C4-2B (cell line): ENCODE measurements at regions not wholly inside any gene's neighbourhood (a gene's known extent, or its start where the extent isn't known, plus 50 kb on each side); places are given as distances from the start of the nearest gene placed in this dataset.

Experiments used
- H3K27ac ChIP-seq: fragments of 450-650 bp; 2 replicates; pipeline ENCODE4 v1.5.1; 2017
- ZFX ChIP-seq: fragments of 450-650 bp; IDR thresholded peaks from 2 replicates; pipeline ENCODE4 v1.6.1; 2017
- TF ChIP-seq, protein P1 (sequence below): fragments of 450-650 bp; conservative IDR thresholded peaks from 2 replicates; pipeline ENCODE4 v1.5.1; 2017; ENCODE audit warnings: mild to moderate bottlenecking

DNA sequence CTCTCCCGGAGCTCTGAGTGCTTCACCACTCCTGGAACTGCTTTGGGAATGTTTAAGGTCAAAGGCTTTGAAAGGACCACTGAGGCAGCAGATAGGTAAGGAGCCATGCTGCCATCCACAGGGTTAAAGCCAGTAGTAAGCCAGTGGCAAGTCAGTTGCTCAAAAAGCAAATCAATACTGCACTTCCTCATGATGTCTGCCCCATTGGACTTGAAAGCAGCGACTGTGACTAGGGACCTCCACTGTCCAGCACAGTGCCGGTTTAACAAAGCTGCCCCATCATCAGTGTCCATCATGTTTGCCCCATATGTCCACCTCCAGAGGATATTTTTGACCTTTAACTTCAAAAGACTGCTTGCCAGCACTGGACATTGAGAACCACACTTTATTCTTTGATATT lies 49.9 kb upstream of the FGF13 start:
- no peak overlapping the region for H3K27ac ChIP-seq
- TF ChIP-seq ZFX = no peak
- TF ChIP-seq, protein P1, sequence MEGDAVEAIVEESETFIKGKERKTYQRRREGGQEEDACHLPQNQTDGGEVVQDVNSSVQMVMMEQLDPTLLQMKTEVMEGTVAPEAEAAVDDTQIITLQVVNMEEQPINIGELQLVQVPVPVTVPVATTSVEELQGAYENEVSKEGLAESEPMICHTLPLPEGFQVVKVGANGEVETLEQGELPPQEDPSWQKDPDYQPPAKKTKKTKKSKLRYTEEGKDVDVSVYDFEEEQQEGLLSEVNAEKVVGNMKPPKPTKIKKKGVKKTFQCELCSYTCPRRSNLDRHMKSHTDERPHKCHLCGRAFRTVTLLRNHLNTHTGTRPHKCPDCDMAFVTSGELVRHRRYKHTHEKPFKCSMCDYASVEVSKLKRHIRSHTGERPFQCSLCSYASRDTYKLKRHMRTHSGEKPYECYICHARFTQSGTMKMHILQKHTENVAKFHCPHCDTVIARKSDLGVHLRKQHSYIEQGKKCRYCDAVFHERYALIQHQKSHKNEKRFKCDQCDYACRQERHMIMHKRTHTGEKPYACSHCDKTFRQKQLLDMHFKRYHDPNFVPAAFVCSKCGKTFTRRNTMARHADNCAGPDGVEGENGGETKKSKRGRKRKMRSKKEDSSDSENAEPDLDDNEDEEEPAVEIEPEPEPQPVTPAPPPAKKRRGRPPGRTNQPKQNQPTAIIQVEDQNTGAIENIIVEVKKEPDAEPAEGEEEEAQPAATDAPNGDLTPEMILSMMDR = no peak
